22Rv1 (cell line): ENCODE measurements at regions not wholly inside any gene's neighbourhood (a gene's known extent, or its start where the extent isn't known, plus 50 kb on each side); places are given as distances from the start of the nearest gene placed in this dataset.

Experiments used
- H3K27ac ChIP-seq: fragments of 450-650 bp; 2 replicates; pipeline ENCODE4 v1.5.1; 2017
- ZFX ChIP-seq: fragments of 450-650 bp; IDR thresholded peaks from 2 replicates; pipeline ENCODE4 v1.6.1; 2017; ENCODE audit warnings: antibody characterized with exemption, borderline replicate concordance
- TF ChIP-seq, protein P1 (sequence below): fragments of 450-650 bp; IDR thresholded peaks from 2 replicates; pipeline ENCODE4 v1.5.1; 2017; ENCODE audit warnings: mild to moderate bottlenecking

- H3K27ac ChIP-seq: no peak overlapping the region
- TF ChIP-seq, protein P1, sequence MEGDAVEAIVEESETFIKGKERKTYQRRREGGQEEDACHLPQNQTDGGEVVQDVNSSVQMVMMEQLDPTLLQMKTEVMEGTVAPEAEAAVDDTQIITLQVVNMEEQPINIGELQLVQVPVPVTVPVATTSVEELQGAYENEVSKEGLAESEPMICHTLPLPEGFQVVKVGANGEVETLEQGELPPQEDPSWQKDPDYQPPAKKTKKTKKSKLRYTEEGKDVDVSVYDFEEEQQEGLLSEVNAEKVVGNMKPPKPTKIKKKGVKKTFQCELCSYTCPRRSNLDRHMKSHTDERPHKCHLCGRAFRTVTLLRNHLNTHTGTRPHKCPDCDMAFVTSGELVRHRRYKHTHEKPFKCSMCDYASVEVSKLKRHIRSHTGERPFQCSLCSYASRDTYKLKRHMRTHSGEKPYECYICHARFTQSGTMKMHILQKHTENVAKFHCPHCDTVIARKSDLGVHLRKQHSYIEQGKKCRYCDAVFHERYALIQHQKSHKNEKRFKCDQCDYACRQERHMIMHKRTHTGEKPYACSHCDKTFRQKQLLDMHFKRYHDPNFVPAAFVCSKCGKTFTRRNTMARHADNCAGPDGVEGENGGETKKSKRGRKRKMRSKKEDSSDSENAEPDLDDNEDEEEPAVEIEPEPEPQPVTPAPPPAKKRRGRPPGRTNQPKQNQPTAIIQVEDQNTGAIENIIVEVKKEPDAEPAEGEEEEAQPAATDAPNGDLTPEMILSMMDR: no peak
- TF ChIP-seq ZFX: no peak
Measured at GRCh38 chr5:175215906-175216305, 228.1 kb downstream of the DRD1 start.

DNA sequence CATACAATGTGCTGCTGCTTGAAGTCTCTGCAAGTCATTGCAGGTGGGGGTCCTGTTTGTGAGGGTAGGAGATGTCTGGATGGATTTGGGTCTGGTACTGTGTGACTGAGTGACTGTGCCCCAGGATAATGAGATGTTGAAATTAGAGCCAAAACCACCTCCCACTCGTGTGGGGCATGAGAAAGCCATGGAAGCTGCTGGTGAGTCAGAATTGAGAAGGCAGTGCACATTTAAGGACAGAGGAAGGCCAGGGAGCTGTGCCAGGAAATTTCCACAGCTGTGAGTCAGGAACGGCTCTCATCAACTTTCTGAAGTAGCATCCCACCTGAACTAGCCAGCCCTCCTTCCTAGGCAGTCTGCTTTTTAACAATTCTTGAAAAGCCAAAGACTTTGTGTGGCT is 229.8 kb downstream of the DRD1 start:
- no peak overlapping the region for H3K27ac ChIP-seq
- TF ChIP-seq, protein P1: no peak
- TF ChIP-seq ZFX: no peak

DNA sequence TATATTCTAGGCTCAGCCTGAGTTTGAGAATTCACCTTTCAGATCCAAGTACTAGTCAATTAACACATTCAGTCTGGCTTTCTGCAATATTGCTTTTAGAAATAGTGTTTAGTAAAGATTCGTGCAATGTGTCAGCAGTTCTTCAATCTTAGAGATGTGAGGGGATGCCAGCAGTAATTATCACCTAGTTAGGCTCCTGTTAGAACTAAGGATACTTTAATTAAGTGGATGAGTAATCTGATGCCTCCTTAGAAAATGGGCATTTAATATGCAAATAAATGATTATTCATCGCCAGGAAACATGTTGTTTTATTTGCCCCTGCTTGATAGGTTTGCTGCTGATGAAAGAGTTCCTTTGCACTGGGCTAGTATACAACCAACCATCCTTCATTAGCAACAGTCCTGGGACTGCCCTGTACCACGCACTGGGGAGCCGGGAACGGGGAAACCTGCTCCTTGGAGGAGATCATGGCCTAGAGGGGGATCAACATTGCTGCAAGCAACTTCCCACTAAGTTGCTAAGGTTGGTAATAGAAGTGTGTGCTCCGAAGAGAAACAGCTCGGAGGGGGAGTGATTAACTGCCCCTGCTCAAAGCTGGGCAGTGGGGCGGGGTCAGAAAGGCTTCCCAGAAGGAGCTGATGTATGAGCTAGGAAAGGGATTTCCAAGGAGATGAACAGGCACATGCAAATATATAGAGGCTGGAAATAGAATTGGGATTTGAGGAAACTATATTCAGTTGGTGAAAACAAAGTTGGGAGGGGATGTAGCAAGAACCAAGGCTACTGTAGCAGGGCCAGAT is 231.8 kb downstream of the DRD1 start:
- H3K27ac ChIP-seq: no peak overlapping the region
- TF ChIP-seq ZFX: no peak
- TF ChIP-seq, protein P1: no peak

GRCh38 chr5:175207321-175208040 is 236.5 kb downstream of the DRD1 start:
- no peak overlapping the region for H3K27ac ChIP-seq
- TF ChIP-seq, protein P1: no peak
- no peak for TF ChIP-seq ZFX

DNA sequence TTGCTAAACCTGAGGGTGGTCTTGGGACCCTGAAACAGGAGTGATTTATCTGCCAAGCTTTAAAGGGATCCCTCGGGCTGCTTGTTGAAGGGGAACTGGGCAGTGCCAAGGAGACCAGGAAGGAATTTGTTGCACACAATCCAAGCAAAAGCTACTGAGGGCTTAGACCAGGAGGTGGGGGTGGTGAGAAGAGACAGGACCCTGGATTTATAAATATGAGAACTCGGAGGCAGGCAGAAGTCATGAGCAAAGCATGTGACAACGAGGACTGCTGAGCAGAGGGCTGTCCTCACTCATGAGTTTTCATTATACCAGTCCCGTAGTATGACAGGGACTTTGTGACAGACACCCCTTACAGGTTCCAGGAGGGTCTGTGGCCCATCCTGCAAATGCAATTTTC is 237.3 kb downstream of the DRD1 start:
- no peak overlapping the region for H3K27ac ChIP-seq
- TF ChIP-seq, protein P1: no peak
- TF ChIP-seq ZFX: no peak

DNA sequence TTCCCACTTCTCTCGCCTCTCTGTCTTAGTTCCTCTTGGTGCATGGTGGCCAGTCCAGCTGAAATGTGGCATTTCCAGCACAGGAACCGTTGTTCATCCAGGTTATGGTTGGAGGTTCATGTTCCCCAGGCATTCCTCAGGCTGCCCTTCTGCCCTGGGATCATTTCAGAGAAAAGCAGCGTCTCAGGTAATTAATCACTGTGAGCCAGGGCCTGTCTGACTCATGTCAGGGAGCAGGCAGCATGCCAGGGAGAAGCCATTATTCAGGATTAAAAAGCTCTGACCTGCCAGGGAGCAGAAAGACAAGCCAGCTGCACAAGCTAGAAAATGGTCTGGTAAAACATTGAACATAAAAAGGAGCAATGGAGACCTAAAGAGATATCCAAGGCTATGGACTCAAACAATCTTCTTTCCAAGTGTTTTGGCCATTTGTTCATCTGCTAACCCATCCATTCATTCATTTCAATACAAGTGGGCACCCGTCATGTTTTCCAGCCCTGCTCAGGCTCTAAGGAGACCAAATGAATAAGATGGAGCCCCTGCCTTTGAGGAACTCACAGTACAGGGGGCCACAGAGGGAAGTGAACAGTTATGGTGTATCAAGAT is 241.4 kb downstream of the DRD1 start:
- no peak for TF ChIP-seq ZFX
- TF ChIP-seq, protein P1: no peak
- H3K27ac ChIP-seq: no peak overlapping the region
